ENCODE measurements at regions not wholly inside any gene's neighbourhood (a gene's known extent, or its start where the extent isn't known, plus 50 kb on each side); places are given as distances from the start of the nearest gene placed in this dataset.

- TF ChIP-seq POLR2A (IDR thresholded peaks at IDR 0.05; ENCODE audit: low read depth, low read length): no peak
- no peak for TF ChIP-seq EGR1 (IDR thresholded peaks at IDR 0.05; ENCODE audit: borderline replicate concordance in 1 of 2, low read depth in 2 of 2, low read length in 2 of 2)
- TF ChIP-seq CBFB (IDR thresholded peaks at IDR 0.05; ENCODE audit: low read depth): no peak
- TF ChIP-seq NFYB (IDR thresholded peaks at IDR 0.05; ENCODE audit: insufficient read depth, low read depth, low read length): no peak
Observed at GRCh38 chr13:44275381-44275780, 98.2 kb upstream of the SERP2 start.

All from GM12878 (cell line).